ENCODE measurements at regions not wholly inside any gene's neighbourhood (a gene's known extent, or its start where the extent isn't known, plus 50 kb on each side); places are given as distances from the start of the nearest gene placed in this dataset.

- no peak for DNase-seq (ENCODE audit: low read depth)
These were observed 107.8 kb upstream of the TENT5D start for GRCh38 chrX:80312448-80312847.

DNA sequence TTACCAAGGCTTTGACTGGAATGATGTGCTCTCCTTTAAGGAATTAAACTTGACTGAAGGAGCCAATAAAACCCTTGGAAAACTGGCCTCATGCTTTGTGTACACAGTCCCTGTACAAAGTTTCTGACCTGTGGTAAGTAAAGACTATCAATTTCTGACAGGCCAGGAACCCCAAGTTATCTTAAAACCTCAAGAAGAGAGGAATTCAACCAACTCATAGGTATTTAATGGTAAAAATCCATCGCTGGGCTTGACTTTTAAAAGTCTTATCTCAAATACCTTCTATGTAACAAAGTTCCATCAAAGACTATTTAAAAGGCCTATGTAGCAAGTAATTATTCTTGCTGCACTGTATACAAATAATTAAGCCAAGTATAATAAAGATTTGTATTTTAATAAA is 103.7 kb upstream of the TENT5D start:
- DNase-seq (ENCODE audit: low read depth) = no peak

- DNase-seq (ENCODE audit: low read depth) = no peak
These were observed 102.6 kb upstream of the TENT5D start for GRCh38 chrX:80317646-80318045.

GRCh38 chrX:80331285-80331684 is 89.0 kb upstream of the TENT5D start:
- DNase-seq (ENCODE audit: low read depth) = no peak

- DNase-seq (ENCODE audit: low read depth) = no peak
These were observed 85.7 kb upstream of the TENT5D start for GRCh38 chrX:80334583-80334982.

DNA sequence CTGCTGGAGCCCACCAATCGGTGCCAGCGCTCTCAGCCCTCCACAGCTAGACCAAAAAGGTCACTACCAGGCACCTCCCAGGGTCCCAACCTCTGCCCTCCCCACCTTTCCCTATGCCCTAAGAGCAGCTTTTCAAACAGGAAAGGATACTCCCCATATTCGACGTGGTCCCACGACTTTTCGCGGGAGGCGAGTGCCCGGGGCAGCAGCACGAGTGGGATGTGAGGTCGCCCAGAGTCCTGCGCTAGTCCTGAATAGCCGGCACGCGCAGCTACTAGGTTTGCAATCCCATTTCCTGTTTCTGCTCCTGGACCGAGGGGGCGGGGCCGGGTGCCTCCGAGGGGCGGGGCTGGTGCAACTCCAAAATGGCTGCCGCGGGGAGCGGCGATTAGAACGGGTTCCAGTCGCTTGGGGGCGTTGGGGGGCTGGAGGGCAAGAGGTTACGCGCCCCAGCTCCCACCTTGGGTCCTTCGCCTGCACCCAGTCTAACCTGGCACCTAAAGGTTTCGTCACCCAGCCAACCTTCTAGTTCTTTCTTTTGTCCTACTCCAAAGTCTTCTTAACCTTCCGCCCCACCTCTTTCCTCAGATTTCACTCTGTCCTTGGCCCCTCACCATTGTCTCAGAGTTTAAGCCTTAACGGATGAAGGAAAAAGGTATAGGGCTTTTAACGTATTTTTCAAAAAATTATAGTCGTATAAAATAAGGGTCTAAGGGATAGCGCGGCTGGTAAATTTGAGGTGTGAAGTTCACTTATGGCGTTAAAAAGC is 85.0 kb upstream of the TENT5D start:
- DNase-seq (ENCODE audit: low read depth) = no peak

- no peak for DNase-seq (ENCODE audit: low read depth)
These were observed 65.2 kb upstream of the TENT5D start for GRCh38 chrX:80354966-80355465.

All from ELR (cell line).